ENCODE measurements at regions not wholly inside any gene's neighbourhood (a gene's known extent, or its start where the extent isn't known, plus 50 kb on each side); places are given as distances from the start of the nearest gene placed in this dataset.

GRCh38 chr5:17129093-17129849, 88.2 kb upstream of the BASP1 start:
- DNase-seq: no peak

- peak; percentile 16 to 66 for DNase-seq
Measured at GRCh38 chr5:17130302-17130701, 87.1 kb upstream of the BASP1 start.

DNA sequence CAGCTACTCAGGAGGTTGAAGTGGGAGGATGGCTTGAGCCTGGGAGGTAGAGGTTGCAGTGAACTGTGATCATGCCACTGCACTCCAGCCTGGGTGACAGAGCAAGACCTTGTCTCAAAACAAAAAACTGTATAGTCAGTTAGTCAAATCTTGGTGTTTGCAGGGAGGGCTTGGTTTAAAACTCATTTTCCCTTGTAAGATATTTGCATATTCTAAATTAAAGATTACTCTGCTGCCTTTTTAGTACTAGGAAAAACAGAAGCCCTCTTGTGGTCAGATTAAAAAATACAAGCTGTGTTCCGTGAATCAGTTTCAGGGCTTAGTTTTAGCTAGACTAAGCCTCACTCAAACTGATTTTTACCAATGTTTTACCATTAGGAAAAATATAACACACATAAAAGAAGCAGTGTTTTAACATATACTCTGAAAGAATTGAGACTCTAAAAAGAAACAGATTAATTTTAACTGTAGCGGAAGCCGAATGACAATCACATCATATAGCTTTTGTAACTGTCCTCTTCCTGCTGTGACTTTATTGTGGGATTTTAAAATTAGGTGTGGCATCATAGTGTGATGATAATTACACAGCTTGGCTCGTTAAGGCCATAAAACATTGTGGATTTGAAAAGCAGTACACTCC, 84.9 kb upstream of the BASP1 start:
- DNase-seq: peak; percentile 40 to 66

DNA sequence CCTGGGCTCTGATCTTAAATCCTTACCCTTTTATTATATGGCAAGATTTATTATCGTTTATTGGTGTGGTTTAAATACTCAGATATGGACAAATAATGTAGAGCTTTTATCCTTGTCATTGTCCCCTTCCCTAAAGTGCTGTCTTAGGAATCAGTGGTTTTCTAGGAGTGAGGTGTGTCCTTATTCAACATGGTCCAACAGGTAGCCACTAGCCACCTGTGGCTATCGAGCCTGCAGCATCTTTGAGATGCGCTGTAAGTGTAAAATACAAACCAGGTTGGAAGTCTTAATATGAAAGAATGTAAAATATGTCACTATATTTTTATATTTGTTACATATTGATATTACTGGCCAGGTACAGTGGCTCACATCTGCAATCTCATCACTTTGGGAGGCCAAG, 82.4 kb upstream of the BASP1 start:
- no peak for DNase-seq

DNA sequence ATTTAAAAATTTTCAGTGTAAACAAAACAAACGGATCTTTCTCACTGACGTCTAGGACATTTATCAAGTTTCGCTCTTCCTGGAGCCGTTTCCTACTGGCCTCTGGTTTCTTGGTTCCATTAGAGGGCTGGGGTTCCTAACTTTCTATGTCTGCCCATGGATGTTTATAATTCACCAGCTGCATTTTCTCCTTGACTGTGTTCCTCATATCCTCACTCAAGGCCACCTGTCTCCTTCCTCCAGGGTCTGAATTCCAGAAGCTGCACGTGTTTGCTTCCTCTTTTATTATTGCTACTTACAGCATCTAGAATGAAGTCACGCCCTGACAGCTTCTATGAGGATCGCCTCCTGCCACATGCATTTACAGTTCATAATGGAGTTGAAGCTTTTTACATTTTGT, 74.1 kb upstream of the BASP1 start:
- DNase-seq: peak; percentile 5 to 29

GRCh38 chr5:17146280-17146841, 71.1 kb upstream of the BASP1 start:
- DNase-seq: no peak

DNA sequence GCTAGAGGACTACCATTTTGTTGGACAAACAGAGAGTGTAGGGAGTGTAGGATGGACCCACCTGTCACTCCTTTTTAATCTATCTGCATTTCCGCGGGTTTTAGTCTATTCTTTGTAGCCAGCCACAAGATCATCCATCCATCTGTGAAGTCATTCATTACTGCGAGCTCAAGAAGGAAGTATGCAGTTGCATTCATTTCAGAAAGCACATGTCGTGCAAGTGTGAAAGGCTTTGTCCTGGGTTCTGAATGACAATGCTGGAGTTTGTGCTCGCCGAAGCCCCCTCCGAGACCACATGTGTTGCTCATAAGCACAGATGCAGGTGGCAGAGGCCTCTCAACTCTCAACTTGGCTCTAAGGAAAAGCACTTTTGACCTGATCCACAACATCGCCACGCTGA, 70.3 kb upstream of the BASP1 start:
- DNase-seq: no peak

DNA sequence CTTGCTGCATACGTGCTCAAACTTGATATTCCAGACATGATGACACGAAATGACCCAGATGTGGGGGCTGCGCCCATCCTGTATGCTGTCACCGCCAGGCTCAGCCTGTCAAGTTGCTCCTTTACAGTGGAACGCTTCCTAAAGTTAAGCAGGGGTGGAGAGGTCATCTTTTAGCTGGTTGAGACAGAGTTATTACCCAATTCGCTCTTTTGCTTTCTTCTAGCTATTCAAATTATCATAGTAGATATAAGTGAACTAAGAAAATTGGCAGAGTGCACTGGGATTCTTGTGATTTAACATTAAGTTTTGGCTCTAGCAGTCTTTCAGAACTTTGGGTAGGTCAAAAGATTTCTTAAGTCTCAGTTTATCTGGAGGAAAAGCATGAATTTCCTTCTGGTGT, 69.8 kb upstream of the BASP1 start:
- no peak for DNase-seq

GRCh38 chr5:17148481-17148880, 69.0 kb upstream of the BASP1 start:
- DNase-seq: no peak

DNA sequence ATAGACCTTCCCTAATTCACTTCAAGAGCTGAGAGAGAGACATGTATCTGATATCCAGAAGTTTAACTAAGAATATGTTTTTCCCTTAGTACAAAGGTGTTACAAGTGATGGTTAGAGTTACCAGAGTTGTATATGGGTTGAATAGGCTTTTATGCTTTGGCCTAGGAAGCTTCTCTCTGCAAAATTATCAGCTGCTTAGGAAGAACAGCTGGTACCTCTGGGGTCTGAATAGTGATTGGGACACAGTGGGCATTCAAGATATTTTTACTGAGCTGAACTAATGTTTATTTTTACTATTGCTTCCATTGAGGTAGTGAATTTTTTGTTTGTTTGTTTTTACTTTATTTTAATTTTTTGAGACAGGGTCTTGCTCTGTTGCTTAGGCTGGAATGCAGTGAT, 67.6 kb upstream of the BASP1 start:
- DNase-seq: no peak

GRCh38 chr5:17150531-17150930, 66.9 kb upstream of the BASP1 start:
- DNase-seq: no peak

DNA sequence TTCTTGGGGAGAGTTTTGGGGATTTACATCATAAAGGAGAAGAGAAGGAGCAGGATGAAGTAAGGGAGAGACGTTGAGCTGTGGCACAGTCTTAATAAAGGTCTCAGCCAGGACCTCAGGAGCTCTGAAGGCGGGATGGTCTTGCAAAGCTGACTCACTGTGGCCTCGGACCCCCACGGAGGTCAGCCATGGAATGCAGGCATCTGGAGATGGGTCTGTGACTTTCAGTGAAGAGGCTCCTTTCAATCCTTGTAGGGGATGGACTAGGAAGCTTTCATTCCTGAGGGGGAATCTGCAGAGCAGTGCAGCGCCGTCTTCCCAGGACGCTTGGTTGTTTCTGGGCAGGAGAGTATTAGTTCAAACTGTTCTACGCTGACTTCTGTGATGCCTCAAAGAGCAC, 65.7 kb upstream of the BASP1 start:
- no peak for DNase-seq

DNA sequence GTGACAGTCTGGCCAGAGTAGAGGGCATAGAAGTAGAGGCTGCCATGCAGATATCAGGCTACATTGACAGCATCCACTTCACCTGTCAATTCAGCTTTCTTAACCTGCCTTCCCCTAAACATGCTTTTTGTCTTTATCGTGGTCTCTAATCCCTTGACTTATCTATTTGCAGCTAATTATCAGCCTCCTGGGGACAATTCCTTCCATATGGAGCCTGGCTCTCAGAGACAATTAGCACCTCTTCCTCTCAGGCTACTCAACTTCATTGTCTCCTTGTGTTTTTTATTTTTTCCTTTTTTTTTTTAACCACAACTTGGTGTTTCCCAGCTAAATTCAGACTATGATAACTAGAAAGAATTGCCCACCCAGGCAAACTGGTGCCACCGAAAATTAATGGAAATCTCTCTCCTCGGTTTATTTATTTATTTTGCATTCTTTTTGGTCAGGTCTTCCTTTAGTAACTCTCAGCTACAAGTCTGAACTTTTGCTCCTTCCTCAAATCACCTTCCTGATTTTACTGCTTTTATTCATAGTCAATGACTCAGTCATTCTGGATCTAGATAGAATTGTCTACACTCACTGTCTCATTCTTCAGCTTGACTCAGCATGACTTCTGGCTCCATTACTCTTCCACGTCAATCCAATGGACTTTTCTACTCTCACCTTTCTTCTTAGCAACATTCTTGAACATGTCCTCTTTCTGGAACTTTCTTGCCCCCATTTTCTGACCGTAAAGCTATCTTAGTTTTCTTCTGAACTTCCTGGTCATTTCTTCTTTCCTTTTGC, 63.0 kb upstream of the BASP1 start:
- no peak for DNase-seq

DNA sequence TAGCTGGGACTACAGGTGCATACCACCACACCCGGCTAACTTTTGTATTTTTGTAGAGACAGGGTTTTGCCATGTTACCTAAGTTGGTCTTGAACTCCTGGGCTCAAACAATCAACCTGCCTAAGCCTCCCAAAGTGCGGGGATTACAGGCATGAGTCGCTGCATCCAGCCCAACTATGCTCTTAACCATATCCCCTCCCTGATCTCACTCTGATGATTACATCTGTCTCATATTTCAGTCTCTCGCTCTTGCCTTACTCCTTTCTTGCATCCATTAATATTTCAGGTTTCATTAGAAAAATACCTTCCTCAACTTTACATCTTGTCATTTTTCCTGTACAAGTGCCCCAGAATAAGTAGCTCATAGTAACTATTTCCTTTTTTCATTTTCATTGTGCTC, 61.0 kb upstream of the BASP1 start:
- no peak for DNase-seq

DNA sequence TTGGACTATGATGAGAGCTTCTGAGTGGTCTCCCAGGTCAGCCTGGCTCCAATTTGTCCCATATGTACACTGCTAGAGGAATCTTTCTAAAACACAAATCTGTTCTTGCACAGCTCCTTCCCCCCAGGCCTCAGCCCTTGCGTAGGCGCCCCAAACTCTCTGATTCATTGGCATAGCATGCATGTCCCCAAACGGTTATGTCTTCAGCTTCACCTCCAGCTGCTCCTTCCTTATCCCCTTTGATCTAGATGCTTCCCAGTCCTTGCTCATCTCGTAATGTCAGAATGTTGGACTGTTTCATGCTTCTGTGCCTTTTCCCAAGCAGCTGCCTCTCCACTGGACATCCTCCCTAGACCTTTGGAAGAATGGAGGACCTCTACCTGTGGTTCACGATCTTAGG, 60.1 kb upstream of the BASP1 start:
- no peak for DNase-seq

- DNase-seq: no peak
Measured at GRCh38 chr5:17157916-17158529, 59.4 kb upstream of the BASP1 start.

- no peak for DNase-seq
Measured at GRCh38 chr5:17160756-17161040, 56.7 kb upstream of the BASP1 start.

- no peak for DNase-seq
Measured at GRCh38 chr5:17161662-17162061, 55.8 kb upstream of the BASP1 start.

GRCh38 chr5:17163221-17163620, 54.2 kb upstream of the BASP1 start:
- no peak for DNase-seq

DNA sequence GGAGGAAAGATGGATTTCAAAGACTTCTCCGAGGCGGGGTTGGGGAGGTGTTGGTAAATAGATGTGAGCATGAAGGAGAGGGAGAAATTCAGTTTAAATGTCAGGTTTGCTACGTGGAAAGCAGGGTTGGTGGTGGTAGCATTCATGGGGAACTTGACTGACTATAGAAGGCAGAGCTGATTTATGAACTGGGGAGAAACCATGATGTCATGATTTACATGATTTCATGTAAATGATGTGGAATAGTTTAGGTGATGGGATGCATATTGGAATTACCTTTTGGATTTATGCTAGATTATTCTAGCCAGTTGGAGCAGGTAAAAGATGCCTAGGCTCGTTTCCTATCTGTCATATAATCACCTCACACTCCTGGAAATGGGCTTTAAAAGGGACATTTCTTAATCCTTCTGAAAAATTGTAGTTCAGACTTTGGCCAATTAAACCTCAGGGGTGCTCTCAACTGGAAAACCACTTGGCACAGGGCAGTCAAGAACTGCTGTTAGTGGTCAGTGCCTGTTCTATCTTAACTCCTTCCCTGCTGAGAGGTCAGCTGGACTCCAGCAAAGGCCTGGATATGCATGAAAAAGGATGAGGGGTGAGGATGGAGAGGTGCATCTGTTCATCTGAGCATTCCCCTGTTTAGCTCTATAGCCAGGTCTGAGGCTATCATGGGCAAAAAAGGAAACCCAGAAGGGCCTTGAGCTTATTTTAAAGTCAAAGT, 50.1 kb upstream of the BASP1 start:
- DNase-seq: no peak

Measured in Kasumi-1 (cell line).